Neural cell (in vitro differentiated cells): ENCODE measurements at regions not wholly inside any gene's neighbourhood (a gene's known extent, or its start where the extent isn't known, plus 50 kb on each side); places are given as distances from the start of the nearest gene placed in this dataset.

ENCODE experiments used
- H2AFZ ChIP-seq: fragments of 200-600, 300-800 bp; sonication (generic), shearing (Covaris generic); 2 replicates; pipeline ENCODE4 v1.6.0; 2014; ENCODE audit warnings: low read depth, mild to moderate bottlenecking, antibody characterized with exemption, low read length, moderate library complexity
- H3F3A ChIP-seq: fragments of 200-600 bp; shearing (Covaris generic); 2 replicates; pipeline ENCODE4 v1.6.1; 2016; ENCODE audit warnings: mild to moderate bottlenecking, moderate library complexity, mixed read lengths, antibody characterized with exemption, low read length; ENCODE audit not compliant: insufficient read depth, poor library complexity, severe bottlenecking
- H3K27ac ChIP-seq: fragments of 200-600, 300-800 bp; sonication (generic), shearing (Covaris generic); 2 replicates; pipeline ENCODE4 v1.5.1; 2014; ENCODE audit warnings: mild to moderate bottlenecking, low read length, moderate library complexity
- H3K27me3 ChIP-seq: fragments of 300-800, 200-600 bp; sonication (generic), shearing (Covaris generic); 2 replicates; pipeline ENCODE4 v1.6.0; 2014; ENCODE audit warnings: mild to moderate bottlenecking, low read depth, low read length, moderate library complexity; ENCODE audit not compliant: insufficient read depth
- H3K36me3 ChIP-seq: fragments of 300-800, 200-600 bp; sonication (generic), shearing (Covaris generic); 2 replicates; pipeline ENCODE4 v1.5.1; 2014; ENCODE audit warnings: mild to moderate bottlenecking, antibody characterized with exemption, low read length, moderate library complexity; ENCODE audit not compliant: insufficient read depth
- H3K4me2 ChIP-seq: fragments of 300-800, 200-600 bp; sonication (generic), shearing (Covaris generic); 2 replicates; pipeline ENCODE4 v1.6.0; 2014; ENCODE audit warnings: mild to moderate bottlenecking, low read length
- H3K4me3 ChIP-seq: fragments of 300-800, 200-600 bp; sonication (generic), shearing (Covaris generic); 2 replicates; pipeline ENCODE4 v1.5.1; 2014; ENCODE audit warnings: mild to moderate bottlenecking, low read length, moderate library complexity
- H3K79me2 ChIP-seq: fragments of 200-600 bp; shearing (Covaris generic); replicated peaks from 2 replicates; pipeline ENCODE4 v1.6.0; 2014; ENCODE audit warnings: mild to moderate bottlenecking, low read length, moderate library complexity; ENCODE audit not compliant: insufficient read depth
- H3K9ac ChIP-seq: fragments of 300-800, 200-600 bp; sonication (generic), shearing (Covaris generic); 2 replicates; pipeline ENCODE4 v1.6.1; 2016; ENCODE audit warnings: mild to moderate bottlenecking, low read length, mixed read lengths
- H3K9me2 ChIP-seq: fragments of 200-600 bp; shearing (Covaris generic); 2 replicates; pipeline ENCODE4 v1.6.1; 2016; ENCODE audit warnings: mild to moderate bottlenecking, low read length, mixed read lengths; ENCODE audit not compliant: insufficient read depth
- H3K9me3 ChIP-seq: fragments of 200-600, 300-800 bp; sonication (generic), shearing (Covaris generic); 2 replicates; pipeline ENCODE4 v1.6.1; 2016; ENCODE audit warnings: mild to moderate bottlenecking, mixed run types, low read length, moderate library complexity, mixed read lengths
- H4K20me1 ChIP-seq: fragments of 200-600 bp; shearing (Covaris generic); 2 replicates; pipeline ENCODE4 v1.6.1; 2016; ENCODE audit warnings: mild to moderate bottlenecking, mixed run types; ENCODE audit not compliant: insufficient read depth
- EP300 ChIP-seq: fragments of 450-650 bp; conservative IDR thresholded peaks from 2 replicates; pipeline ENCODE4 v1.6.1; 2014; ENCODE audit warnings: antibody characterized with exemption, mild to moderate bottlenecking, moderate library complexity; ENCODE audit not compliant: poor library complexity, severe bottlenecking
- EZH2 ChIP-seq: fragments of 200-600, 300-800 bp; shearing (Covaris generic), sonication (generic); IDR thresholded peaks from 2 replicates; pipeline ENCODE4 v1.6.1; 2014; ENCODE audit warnings: antibody characterized with exemption, low read length, borderline replicate concordance, mild to moderate bottlenecking; ENCODE audit not compliant: insufficient read depth, poor library complexity, severe bottlenecking
- MXI1 ChIP-seq: fragments of 450-650 bp; conservative IDR thresholded peaks from 2 replicates; pipeline ENCODE4 v1.6.1; 2014; ENCODE audit warnings: antibody characterized with exemption, mild to moderate bottlenecking; ENCODE audit not compliant: poor library complexity, severe bottlenecking
- POLR2AphosphoS5 ChIP-seq: IDR thresholded peaks from 2 replicates; pipeline ENCODE4 v1.6.1; 2012
- RAD21 ChIP-seq: fragments of 450-650 bp; conservative IDR thresholded peaks from 2 replicates; pipeline ENCODE4 v1.6.1; 2014; ENCODE audit warnings: antibody characterized with exemption, mild to moderate bottlenecking, moderate library complexity
- SMC3 ChIP-seq: fragments of 450-650 bp; conservative IDR thresholded peaks from 2 replicates; pipeline ENCODE4 v1.6.1; 2014; ENCODE audit warnings: antibody characterized with exemption, mild to moderate bottlenecking, moderate library complexity; ENCODE audit not compliant: poor library complexity
- TAF1 ChIP-seq: IDR thresholded peaks from 2 replicates; pipeline ENCODE4 v1.6.1; 2012; ENCODE audit warnings: low read depth
- TF ChIP-seq, protein P1 (sequence below): IDR thresholded peaks from 2 replicates; pipeline ENCODE4 v1.6.1; 2012; ENCODE audit warnings: borderline replicate concordance
- TF ChIP-seq, protein P2 (sequence below): fragments of 450-650 bp; IDR thresholded peaks from 2 replicates; pipeline ENCODE4 v1.5.1; 2014; ENCODE audit warnings: antibody characterized with exemption, mild to moderate bottlenecking, moderate library complexity; ENCODE audit not compliant: poor library complexity, severe bottlenecking

DNA sequence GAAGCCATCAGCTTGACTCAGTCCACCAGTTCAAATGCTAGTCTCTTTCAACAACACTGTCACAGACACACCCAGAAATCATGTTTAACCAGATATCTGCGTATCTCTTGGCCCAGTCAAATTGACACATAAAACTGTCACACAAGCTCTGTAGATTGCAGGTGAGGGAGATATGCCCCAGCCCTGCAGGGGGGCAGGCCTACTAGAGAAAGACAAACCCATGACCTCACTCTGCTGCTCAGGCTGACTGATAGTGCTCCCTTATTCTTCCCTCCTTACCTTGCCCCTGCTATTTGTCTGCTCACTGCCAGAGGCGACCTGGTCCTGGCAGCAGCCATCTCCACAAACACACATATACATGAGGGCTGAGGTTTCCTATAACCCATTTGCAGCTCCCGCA lies 351.3 kb downstream of the DRD1 start:
- H3K9me3 ChIP-seq, result no peaks in the 10 kb centered on the region
- no peak overlapping the region for H2AFZ ChIP-seq
- H4K20me1 ChIP-seq, result no peaks in the 10 kb centered on the region
- H3K9me2 ChIP-seq, result no peaks in the 10 kb centered on the region
- no peaks in the 10 kb centered on the region for H3F3A ChIP-seq
- H3K27me3 ChIP-seq, result no peaks in the 10 kb centered on the region
- no peak overlapping the region for H3K27ac ChIP-seq
- no peak overlapping the region for H3K4me2 ChIP-seq
- no peaks in the 10 kb centered on the region for H3K79me2 ChIP-seq
- no peak overlapping the region for H3K4me3 ChIP-seq
- H3K9ac ChIP-seq, result no peak overlapping the region
- H3K36me3 ChIP-seq, result no peaks in the 10 kb centered on the region
- TF ChIP-seq SMC3 (no peak), POLR2AphosphoS5 (no peak)

GRCh38 chr5:175088963-175089362 lies 355.0 kb downstream of the DRD1 start:
- H3K9ac ChIP-seq, result no peak overlapping the region
- TF ChIP-seq, protein P1, sequence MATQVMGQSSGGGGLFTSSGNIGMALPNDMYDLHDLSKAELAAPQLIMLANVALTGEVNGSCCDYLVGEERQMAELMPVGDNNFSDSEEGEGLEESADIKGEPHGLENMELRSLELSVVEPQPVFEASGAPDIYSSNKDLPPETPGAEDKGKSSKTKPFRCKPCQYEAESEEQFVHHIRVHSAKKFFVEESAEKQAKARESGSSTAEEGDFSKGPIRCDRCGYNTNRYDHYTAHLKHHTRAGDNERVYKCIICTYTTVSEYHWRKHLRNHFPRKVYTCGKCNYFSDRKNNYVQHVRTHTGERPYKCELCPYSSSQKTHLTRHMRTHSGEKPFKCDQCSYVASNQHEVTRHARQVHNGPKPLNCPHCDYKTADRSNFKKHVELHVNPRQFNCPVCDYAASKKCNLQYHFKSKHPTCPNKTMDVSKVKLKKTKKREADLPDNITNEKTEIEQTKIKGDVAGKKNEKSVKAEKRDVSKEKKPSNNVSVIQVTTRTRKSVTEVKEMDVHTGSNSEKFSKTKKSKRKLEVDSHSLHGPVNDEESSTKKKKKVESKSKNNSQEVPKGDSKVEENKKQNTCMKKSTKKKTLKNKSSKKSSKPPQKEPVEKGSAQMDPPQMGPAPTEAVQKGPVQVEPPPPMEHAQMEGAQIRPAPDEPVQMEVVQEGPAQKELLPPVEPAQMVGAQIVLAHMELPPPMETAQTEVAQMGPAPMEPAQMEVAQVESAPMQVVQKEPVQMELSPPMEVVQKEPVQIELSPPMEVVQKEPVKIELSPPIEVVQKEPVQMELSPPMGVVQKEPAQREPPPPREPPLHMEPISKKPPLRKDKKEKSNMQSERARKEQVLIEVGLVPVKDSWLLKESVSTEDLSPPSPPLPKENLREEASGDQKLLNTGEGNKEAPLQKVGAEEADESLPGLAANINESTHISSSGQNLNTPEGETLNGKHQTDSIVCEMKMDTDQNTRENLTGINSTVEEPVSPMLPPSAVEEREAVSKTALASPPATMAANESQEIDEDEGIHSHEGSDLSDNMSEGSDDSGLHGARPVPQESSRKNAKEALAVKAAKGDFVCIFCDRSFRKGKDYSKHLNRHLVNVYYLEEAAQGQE, result no peak
- no peak for TF ChIP-seq POLR2AphosphoS5
- no peak for TF ChIP-seq RAD21
- TF ChIP-seq EP300, result no peak
- TF ChIP-seq TAF1, result no peak
- no peak for TF ChIP-seq EZH2
- TF ChIP-seq, protein P2, sequence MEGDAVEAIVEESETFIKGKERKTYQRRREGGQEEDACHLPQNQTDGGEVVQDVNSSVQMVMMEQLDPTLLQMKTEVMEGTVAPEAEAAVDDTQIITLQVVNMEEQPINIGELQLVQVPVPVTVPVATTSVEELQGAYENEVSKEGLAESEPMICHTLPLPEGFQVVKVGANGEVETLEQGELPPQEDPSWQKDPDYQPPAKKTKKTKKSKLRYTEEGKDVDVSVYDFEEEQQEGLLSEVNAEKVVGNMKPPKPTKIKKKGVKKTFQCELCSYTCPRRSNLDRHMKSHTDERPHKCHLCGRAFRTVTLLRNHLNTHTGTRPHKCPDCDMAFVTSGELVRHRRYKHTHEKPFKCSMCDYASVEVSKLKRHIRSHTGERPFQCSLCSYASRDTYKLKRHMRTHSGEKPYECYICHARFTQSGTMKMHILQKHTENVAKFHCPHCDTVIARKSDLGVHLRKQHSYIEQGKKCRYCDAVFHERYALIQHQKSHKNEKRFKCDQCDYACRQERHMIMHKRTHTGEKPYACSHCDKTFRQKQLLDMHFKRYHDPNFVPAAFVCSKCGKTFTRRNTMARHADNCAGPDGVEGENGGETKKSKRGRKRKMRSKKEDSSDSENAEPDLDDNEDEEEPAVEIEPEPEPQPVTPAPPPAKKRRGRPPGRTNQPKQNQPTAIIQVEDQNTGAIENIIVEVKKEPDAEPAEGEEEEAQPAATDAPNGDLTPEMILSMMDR, result no peak
- TF ChIP-seq MXI1, result no peak
- no peak for TF ChIP-seq SMC3
- no peaks in the 10 kb centered on the region for H4K20me1 ChIP-seq
- H3K4me2 ChIP-seq, result no peak overlapping the region
- no peaks in the 10 kb centered on the region for H3K79me2 ChIP-seq
- H3K4me3 ChIP-seq, result no peak overlapping the region
- no peaks in the 10 kb centered on the region for H3K9me2 ChIP-seq
- H3F3A ChIP-seq, result no peaks in the 10 kb centered on the region
- no peaks in the 10 kb centered on the region for H3K27me3 ChIP-seq
- no peaks in the 10 kb centered on the region for H3K9me3 ChIP-seq
- no peaks in the 10 kb centered on the region for H3K36me3 ChIP-seq
- no peak overlapping the region for H2AFZ ChIP-seq
- no peak overlapping the region for H3K27ac ChIP-seq
